GM12892 (cell line): ENCODE measurements at regions not wholly inside any gene's neighbourhood (a gene's known extent, or its start where the extent isn't known, plus 50 kb on each side); places are given as distances from the start of the nearest gene placed in this dataset.

ENCODE experiments used
- POLR2A ChIP-seq: IDR thresholded peaks from 2 replicates; pipeline ENCODE4 v1.6.1; 2011; ENCODE audit warnings: low read depth, low read length, control low read depth
- POLR2AphosphoS5 ChIP-seq: IDR thresholded peaks from 2 replicates; pipeline ENCODE4 v1.6.1; 2011; ENCODE audit warnings: low read depth, low read length, control low read depth
- TAF1 ChIP-seq: IDR thresholded peaks from 2 replicates; pipeline ENCODE4 v1.6.1; 2011; ENCODE audit warnings: low read depth, mild to moderate bottlenecking, control low read depth, low read length, borderline replicate concordance

DNA sequence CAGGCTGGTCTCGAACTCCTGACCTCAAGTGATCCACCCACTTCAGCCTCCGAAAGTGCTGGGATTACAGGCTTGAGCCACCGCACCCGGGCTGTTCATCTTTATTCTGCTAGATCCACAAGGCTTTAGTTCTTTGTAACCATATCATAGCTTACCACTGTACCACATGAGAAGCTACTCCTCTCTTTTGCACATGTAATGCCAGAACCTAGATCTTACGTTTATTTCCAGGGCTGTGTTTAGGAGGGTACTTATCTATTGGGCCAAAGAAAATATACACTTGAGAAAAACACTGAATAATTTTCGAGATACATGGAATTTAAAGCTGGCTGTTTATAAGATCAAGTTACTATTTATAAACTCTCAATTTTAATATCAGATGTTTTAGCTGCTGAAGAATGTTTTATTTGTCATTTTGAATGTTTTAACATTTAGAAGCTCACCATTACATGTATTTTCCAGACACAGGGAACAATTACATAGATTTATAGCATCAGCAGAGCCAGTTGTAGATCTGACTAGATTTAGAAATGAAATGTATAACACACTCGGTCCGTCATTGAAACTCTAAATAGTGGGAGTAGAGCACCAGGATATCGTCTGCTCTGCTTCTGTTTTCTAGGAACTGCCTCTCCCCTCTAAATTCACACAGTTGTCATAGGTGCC is 155.3 kb upstream of the HAND2 start:
- TF ChIP-seq POLR2A (no peak), TAF1 (no peak), POLR2AphosphoS5 (no peak)
